ENCODE measurements at regions not wholly inside any gene's neighbourhood (a gene's known extent, or its start where the extent isn't known, plus 50 kb on each side); places are given as distances from the start of the nearest gene placed in this dataset.
"Not testable (repeated sequence)": the region's sequence is repeated elsewhere in the genome, so short reads cannot be mapped to it uniquely, and the experiment has no call there.

- DNase-seq, result no peak
Observed at GRCh38 chr10:105763611-105764010, 1122.5 kb downstream of the SORCS3 start.

- no peak for DNase-seq
Observed at GRCh38 chr10:105761576-105762260, 1120.6 kb downstream of the SORCS3 start.

DNA sequence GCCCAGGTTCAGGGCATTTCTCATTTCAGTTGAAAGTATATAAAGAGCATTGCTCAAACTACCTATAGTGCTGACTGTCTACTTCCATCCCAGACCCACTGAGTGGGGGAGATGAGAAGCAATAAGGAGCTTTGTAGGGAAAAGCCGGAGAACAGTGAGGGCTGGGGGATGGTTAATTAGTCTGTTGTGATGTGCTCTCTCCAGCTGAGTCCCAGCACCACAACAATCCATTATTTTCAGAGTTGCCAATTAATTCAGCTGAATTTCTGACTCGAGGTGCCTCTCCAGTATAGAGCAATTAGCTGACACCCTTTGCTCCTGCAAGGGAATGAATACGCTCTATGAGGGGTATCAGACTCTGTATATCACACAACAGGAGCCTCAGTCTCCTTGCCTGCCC, 1118.6 kb downstream of the SORCS3 start:
- no peak for DNase-seq

GRCh38 chr10:105758209-105758998, 1117.3 kb downstream of the SORCS3 start:
- DNase-seq, result no peak

GRCh38 chr10:105757302-105757701, 1116.2 kb downstream of the SORCS3 start:
- DNase-seq, result no peak

DNA sequence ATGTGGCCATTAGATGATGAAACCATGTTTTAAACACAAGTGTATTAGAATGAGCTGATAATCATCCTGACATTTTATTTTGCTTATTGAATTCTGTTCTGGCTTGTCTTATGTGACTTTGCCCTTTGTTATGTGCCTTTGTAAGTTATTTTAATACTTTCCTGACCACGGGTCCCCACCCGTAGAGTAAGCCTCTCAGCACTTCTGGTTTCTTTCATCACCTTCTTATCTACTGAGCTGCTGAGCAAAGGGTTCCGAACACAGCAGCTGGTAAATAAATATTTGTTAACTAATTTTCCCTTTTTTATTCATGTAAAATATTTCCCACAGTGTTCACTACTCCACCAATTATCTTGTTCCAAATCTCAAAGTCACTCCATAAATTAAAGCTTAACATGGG, 1115.3 kb downstream of the SORCS3 start:
- DNase-seq, result no peak

- no peak for DNase-seq
Observed at GRCh38 chr10:105751688-105752087, 1110.6 kb downstream of the SORCS3 start.

- no peak for DNase-seq
Observed at GRCh38 chr10:105745596-105746148, 1104.6 kb downstream of the SORCS3 start.

GRCh38 chr10:105743343-105744056, 1102.4 kb downstream of the SORCS3 start:
- DNase-seq, result no peak

DNA sequence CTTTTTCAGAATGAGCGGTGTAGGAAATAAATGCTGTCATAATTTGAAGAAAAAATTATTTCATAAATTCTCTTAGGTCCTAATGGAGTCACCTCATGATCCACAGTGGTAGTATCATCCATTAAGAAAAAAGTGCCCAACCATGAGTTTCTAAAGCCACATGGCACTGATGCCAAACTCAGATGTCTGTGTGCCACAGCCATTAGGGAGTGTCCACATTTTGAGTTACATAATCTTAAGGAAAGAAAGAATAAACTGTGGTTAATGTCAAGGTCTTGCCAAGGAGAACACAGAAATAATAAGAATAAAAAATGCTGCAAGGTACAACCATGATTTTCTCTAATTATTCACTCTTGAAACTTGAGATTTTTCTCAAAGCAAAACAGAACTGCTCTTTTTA, 1101.8 kb downstream of the SORCS3 start:
- no peak for DNase-seq

GRCh38 chr10:105742184-105742583, 1101.1 kb downstream of the SORCS3 start:
- DNase-seq, result no peak

- no peak for DNase-seq
Observed at GRCh38 chr10:105734479-105734878, 1093.4 kb downstream of the SORCS3 start.

DNA sequence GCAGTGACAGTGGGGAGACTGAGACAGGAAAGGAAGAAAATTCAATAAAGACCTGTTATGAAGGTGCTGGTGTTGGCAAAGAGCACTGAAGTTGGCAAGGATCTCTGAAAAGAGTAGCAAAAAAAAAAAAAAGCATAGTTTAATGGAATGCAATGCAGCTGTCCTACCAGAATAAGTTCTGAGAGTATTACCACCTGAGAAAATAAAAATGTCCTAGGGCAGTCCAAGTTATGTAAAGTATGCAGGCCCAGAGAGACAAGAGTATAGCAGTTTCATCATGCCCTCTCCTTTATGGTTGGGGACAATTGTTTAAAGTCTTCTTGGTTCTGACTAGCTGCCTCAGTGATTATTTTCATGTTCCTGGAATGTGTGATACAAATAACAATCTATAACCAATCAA, 1092.8 kb downstream of the SORCS3 start:
- DNase-seq, result no peak

DNA sequence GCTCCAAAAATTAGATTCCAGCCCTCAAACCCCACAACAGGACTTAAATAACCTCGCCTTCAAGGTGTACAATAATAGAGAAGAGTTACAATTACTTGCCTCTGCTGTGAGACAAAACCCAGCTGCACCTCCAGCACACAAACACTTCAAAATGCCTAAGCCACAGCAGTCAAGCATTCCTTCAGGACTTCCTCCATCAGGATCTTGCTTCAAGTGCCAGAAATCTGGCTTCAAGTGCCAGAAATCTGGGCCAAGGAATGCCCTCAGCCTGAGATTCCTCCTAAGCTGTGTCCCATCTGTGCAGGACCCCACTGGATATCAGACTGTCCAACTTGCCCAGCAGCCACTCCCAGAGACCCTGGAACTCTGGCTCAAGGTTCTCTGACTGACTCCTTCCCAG, 1088.3 kb downstream of the SORCS3 start:
- no peak for DNase-seq

DNA sequence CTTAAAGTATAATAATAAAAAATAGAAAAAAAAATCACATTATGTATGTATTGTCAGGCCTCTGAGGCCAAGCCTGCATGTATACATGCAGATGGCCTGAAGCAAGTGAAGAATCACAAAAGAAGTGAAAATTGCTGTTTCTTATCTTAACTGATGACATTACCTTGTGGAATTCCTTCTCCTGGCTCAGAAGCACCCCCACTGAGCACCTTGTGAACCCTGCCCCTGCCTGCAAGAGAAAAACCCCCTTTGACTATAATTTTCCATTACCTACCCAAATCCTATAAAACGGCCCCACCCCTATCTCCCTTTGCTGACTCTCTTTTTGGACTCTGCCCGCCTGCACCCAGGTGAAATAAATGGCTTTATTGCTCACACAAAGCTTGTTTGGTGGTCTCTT, 1086.5 kb downstream of the SORCS3 start:
- DNase-seq, result not testable (repeated sequence)

DNA sequence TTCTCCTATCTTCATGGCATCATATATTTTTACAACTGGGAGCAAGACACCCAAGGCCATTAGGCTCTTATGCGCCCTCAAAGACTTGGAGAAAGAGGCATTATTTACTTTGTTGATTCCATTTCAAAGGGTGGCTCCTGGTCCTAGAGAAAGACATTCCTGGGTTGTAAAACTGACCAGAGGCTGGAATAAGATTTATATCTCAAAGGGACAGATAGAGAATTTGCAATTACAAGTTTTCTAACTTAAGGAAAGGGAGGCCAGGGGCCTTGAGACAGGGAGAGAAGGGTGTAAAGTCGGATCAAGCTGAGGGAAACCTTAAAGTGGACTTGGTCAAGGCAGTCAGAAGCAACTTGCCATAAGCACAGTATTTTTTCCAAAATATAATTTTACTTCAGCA, 1086.0 kb downstream of the SORCS3 start:
- DNase-seq, result no peak

- DNase-seq, result no peak
Observed at GRCh38 chr10:105726149-105726548, 1085.1 kb downstream of the SORCS3 start.

- no peak for DNase-seq
Observed at GRCh38 chr10:105725007-105725406, 1083.9 kb downstream of the SORCS3 start.

DNA sequence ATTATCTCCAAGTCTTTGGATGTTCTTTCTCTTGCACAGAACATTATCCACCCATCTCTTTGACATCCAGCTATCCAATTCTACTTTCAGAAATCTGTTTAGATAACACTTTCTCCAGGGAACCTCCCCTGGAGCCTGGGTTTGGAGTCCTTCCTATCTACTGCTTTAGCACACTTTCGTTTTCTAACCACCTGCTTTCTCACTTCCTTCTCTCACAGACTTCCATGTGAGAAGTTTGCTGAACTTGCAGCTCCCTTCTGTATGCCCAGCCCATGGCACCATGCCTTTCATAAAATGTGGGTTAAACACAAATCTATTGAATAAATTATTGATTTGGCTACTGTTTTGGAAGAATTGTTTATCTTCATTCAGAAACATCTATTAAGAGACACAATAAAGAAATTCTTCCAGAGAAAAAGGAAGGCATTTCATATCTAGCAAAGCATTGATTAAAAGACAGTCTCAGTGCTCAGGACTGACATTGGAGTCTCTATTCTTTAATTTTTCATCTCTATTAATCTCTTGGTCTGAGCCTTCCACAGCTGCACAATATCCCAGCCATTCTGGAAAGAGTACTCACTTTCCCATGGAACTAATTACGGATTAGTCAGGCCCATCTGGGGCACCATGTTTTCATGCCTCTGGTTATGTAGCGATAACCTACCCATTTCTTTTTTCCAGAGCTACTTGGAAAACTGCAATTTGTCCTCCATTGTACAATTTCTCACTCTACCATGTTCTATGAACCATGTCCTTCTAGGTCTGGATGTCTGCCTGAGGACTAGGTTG, 1077.3 kb downstream of the SORCS3 start:
- no peak for DNase-seq

DNA sequence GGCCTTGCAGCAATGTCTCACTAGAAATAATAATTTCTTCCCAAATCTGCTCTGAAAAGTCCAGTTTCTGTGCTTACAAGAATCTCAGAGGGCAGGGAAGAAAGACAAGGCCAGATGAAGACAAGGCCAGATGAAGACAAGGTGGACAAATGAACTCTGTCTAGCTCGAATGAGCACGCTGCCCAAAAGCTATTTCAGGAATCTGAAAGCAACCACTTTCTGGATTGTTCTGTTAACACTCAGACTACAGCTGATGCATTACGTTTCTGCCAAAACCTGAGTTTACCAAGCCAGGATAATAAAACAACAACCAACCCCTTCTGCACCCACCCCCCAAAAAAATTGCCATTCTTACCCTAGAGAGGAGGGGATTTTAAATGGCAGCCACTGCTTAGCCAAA, 1073.6 kb downstream of the SORCS3 start:
- no peak for DNase-seq

DNA sequence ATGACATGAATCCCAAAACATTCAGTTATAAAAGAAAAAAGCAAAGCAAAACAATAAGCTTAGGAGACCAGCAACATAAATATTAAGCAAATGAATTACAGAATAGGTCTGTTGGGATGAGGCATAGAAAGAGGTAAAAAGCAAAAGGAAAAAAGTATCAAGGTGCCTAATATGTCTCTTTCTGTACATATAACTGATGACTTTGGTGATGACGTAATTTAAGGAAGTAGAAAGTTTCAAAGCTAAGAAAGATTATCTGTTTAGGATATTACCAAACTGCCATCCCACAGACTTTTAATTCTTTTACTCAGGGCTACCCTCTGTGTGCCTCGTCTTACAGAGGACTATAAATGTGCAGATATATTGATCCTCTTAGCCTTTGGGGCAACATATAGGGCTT, 1066.5 kb downstream of the SORCS3 start:
- no peak for DNase-seq

GRCh38 chr10:105706281-105707026, 1065.4 kb downstream of the SORCS3 start:
- no peak for DNase-seq

All from stimulated activated naive CD4-positive, alpha-beta T cell (primary cell).